GM18520 (cell line): ENCODE measurements at regions not wholly inside any gene's neighbourhood (a gene's known extent, or its start where the extent isn't known, plus 50 kb on each side); places are given as distances from the start of the nearest gene placed in this dataset.

Source experiments
- ATAC-seq: cut with Tn5 transposase; IDR thresholded peaks from one replicate; pipeline ENCODE4 v1.9.1; 2021; ENCODE audit not compliant: unreplicated experiment

DNA sequence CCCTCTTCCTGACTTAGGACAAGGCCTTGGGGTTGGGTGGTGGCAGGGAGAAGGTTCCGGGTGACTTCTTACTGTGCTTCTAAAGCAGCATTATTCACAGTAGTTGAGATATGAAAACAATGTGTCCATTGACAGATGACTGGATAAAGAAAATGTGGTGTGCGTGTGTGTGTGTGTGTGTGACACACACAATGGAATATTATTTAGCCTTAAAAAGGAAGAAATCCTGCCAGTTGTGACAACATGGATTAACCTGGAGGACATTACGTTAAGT is 128.1 kb upstream of the RASGRP1 start:
- ATAC-seq: no peak

DNA sequence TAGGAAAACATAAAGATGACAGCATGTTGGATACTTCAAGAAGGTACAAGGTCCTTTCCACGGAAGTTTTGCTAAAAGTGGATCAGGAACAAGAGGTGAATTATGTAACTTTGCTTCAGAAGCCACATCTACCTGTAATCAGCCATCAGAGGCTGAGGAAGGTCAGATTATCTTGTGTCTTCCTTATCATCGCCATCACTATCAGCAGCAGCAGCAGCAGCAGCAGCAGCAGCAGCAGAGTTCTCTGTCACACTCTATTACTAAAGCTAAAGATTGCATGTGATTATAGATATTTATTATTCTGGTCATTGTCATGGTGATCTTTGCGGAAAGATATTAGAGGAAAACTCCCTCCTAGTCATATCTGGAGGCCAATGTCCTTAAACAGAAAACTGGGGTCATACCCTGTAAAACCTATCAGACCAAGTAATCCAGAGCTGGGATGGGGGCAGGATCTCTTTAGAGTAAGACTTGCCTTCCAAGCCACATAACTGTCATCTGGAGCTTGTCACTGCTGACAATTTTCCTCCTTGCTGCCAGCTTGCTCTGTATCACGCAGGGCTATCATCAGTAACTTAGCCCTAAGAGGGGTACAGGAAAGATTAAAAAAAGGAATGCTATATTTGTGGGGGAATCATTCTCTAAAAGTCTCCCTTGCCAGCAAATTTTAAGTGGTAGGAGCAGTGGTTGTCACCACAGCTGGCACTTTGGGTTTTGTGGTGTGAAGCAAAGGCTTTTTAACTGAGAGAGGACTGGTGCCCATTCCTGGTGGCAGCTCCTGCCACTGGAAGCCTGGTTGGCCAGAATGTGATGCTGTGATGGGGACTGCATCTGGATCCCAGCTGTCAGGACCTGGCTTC is 130.9 kb upstream of the RASGRP1 start:
- ATAC-seq: no peak

DNA sequence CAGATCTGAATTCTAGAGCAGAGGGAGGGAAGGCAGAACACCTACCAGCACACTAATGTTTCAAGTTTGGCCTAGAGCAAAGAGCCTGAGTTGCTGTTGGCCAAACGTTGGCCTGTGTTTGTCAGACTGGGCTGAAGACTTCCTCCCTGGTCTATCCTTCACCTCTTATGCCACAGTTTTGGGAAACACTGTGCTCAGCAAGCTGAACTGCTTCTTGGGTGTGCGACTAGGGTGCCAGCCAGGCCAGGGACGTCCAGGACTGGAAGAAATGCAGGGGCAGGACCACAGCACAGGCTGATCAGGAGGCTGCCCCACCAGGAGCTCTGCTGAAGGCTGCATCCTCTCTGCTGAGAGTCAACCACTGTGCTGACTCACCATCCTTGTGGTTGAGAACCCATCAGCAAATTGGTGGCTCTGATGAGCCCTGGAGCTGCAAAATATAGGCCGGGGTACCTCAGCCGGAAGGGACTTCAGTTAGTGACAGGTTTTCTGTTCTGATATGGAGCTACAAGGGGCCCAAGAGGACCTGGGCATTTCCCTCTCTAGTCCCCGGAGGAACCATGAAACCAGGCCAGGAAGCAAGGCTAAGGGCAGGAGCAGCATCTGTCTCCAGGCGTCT is 131.6 kb upstream of the RASGRP1 start:
- peak; percentile 52 for ATAC-seq

DNA sequence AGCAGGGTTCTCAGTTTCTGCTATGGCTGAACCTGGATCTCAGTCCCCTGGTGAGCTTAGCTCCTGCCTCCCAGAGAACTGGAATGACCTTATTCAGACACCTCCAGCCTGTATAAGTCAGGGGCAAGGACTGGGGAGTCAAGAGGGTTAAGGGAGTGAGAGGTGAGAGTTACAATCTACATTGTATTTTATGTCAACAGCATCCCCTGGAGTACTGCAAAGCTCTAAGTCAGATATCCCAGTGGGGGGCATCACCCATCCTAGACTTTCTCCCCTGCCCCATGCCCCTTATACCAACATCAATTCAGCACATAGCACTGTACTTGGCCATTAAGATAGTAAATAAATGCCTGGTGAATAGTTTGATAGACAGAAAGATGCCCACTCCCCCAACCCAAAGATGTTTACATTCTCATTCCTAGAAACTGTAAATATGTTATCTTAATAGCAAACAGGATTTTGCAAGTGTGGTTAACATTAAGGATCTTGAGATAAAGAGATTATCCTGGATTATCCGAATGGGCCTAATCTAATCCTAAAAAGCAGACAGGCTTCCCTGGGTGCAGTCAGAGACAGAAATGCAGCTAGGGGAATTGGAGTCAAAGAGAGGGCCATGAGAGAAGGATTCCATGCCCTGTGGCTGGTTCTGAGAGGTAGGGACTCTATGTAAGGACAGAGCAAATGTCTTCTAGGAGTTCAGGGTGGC is 132.3 kb upstream of the RASGRP1 start:
- ATAC-seq: no peak

DNA sequence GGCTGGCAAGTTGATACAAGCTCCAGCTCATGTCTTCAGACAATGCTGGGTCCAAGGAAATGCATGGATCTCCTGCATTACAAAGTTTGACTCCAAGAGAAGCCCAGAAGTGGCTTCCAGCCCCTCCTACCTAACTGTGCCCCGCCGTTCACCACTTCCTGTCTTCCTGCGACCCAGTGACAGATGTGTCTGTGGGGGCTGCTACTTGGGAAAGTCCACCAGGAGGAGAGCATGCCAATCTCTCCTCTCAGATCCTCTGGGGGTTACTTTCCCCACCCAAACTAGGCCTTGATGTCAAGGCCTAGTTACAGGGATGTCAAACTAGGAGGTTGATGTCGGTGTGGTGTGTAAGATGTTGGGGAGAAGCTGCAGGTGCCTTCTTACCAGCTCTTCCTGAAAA is 133.6 kb upstream of the RASGRP1 start:
- ATAC-seq: no peak

DNA sequence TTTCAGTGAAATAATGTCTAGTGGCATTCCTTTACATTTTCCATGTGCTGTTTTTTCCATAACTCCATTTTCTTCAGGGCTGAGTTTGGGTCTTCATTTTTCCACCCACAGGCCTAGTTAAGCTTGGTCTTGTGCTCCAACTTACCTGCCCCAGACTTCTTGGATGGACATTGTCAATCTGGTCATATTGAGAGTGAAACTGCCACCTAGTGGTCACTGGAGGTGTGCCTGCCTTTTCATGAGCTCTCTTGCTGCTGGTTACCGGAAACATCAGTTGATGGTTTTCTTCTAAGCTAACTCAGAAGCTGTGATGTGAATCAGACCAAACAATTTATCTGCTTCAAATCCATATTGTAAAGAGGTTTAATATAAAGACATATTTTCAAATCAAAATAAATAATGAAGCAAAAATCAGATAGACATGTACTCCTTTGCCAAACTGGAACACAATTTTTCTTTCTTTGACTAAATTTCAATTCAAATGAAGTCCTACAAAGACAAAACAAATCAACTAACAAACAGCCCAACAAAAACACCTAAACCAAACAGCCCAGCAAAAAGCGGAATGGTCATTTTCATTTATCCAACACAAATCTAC is 135.1 kb upstream of the RASGRP1 start:
- peak; percentile 54 for ATAC-seq

DNA sequence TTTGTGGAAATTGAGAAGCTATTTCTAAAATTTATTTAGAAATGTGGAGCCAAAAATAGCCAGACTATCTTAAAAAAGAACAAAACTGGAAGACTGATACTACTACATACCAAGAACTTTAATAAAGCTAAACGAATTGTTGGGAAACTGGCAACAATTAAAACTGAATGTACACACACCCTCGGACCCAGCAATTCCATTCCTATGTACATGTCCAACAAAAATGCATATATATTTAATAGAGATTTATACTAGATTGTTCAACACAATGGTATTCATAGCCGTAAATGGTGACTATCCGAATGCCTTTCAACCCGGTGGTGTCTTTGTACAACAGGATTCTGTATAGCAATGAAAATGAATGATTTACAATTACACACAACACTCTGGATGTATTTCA is 136.5 kb upstream of the RASGRP1 start:
- ATAC-seq: no peak

DNA sequence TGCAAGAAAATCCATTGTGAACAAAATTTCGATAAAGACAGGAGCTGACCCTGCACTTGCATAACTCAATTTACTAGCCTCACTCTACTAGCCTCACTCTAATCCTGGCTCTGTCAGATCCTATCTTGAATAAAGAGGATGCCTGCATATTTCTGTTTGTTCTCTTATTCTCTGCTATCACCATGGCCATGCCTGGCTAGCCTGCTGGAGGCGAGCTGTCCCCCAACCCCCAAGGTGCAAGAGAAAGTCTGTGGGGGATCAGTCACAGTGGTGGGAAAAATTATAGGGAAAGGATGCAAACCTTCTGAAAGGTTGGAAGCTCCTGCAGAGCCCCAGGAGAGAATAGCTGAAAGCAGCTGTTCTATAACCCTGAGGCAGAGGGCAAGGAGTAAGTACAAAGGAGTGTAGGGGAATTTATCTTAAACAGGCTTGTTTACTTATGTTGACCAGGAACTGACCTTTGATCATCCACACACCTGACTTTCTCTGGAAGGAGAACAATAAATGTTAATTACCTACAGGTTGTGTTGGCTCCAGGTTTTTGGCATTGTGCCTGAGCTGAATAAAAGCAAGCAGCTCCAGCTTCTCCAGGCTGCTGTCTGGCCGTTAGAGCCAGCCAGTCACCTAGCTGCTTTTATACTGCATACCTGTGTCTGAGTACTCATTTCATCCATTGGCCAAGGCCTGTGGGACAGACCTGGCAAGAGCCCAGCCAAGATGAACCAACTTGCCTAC is 137.7 kb upstream of the RASGRP1 start:
- ATAC-seq: no peak

DNA sequence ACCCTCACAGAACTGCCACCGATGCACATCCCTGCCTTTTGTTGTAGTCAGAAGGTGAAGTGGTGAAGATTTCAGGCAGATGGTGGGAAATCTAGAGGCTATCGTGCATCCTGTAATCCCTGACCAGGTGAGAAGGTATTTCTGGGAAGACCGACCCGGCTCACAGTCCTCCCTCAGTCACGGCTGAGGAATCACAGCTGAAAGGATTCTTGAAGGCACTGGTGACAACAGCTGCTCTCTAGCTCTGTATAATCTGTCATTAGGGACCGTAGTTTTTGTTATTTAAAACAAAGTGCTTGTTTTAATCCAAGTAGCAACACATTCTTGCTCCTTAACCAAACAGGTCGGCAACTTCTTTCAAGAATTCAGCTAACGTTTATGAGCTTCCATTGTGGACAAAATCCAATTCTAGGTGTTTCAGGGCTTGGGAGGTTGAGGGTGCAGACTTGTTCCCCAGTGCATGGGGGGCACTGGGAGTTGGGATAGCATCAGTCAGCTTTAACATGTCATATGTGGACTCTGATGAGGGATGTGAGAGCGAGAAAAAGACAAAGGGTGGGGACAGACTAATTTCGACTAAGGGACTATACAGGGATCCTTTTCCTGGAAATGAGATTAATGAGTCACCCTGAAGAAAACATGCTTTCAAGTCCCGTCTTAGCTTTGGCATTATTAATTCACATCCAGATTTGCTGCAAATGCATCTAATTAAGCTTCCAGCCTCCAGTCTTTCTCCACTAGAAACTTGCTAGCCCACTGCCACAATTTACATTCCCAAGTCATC is 141.0 kb upstream of the RASGRP1 start:
- no peak for ATAC-seq

DNA sequence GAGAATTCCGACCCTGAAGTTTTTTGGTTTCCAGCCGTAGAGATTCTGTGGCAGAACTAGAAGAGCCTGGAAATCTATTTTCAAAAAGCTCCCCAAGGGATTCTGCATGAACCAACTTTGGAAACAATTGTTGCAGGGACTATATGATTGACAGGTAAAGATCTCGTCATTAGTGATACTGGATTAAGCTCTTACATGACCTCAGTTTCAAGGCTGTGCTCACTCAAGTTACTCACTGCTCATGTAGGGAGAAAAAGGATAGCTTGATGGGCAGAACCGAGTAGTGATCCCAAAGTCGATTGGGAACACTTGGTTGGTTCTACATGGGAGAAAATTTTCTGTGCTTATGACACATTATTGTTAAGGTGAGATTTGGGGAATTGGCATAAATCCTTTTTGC is 142.3 kb upstream of the RASGRP1 start:
- no peak for ATAC-seq

DNA sequence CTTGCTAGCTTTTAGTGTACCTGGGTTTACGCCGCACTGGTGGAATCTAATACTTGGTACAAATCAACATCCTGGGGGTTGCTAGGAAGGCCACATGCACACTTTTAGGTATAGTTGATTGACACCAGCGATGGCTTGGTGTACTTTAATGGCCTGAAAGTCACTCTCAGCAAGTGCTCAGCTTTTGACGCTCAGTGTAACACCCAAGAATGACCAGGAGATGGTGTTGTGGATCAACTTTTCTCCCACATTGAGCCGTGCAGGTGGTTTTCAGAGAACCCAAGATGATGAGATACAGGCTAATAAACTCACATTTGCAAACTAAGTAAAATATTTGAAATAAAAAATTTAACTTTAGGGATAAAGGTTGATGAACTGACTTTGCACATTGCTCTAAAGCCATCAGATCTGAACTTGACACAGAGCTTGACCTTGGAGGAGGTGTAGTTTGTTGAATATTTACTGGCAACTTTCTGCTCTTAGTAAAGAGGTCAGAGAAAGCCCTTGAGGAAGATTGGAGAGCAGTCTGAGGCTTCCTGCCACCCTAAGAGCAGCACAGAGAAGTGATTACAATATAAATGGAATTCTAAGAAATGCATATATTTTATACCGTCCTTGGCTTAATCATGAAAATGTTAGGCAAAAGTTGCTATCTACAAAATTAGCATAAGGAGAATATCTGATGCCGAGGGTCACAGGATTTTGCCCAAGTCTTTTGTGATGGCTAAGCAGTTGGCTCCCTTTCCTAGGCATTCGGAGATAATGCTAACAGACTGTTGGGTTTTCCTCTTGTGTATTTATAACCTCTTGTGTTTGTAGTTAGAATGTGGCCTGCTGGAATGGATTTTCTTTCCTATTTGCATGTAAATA is 143.4 kb upstream of the RASGRP1 start:
- peak; percentile 77 for ATAC-seq

DNA sequence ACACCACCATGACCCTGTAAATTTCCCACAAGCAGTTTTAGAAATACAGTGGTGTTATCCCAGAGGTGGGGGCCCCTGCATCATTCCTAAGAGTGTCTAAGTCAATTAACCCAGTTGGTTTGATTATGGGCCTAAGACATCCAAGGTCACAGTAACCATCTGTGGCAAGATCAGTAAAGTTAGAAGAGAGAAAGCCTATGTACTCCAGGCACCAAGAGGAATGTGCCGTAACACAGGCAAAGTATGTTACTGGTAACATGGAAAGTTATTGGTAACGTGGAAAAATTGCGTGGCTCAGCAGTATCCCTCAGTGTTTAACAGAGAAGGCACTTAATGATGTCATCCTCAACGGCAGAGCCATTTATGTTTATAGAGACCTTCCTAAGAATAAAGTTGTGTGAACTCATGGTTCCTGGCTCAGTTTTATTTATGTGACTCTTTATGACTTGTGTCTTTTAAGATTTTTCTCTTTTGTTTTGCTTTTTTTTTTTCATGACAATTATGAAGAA is 144.1 kb upstream of the RASGRP1 start:
- ATAC-seq: no peak

DNA sequence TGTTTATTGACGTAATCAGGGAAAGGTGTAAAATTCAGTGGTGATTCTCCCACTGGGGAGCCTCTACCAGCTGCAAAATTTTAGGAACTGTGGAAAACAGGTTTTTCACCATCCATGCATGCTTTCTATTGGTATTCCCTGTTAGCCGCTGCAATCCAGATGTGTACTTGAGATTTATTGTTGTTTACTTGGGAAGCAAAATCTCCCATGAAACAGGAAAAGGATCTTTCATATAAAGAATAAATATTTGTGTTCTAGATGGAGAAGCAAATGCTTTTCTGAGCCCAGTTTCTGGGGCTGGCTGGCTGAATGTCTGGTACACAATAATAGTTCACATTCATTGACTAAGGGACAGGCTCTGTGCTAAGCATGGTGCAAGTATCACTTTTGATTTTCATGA is 144.6 kb upstream of the RASGRP1 start:
- no peak for ATAC-seq

DNA sequence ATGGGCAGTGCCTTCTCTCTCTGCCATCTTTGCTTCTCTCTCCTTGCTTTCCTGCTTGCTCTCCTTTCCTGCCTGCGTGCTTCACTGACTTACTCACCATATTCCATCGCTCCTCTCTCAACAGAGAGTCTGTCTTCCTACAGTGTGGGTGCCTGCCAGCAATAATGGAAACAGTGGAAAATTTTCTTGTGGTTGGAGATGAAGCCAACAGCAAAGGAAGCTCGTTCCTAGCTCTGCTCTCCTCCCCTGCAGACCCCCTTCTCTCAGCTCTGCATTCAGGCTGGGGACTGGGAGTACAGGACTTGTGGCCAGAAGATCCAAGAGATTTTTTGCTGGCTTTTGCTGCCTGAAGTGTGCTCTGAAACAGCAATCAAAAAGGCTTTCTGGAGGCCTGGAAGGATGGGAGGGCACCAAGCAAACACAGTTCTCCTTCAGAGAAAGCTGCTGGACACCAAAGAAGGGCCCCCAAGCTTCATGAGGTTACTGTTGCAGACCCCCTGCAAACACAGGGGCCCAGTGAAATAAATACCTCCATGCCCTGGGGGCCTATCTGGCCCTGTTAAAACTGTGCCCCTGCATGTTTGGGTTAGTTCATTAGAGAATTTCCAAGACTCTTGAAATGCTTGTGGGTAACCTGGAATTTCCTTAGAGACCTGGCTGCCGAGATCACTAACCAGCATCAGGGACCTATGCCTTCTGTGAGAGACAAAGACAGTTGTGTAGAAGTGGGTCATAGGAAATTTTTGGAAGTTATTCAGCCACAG is 149.9 kb upstream of the RASGRP1 start:
- no peak for ATAC-seq

DNA sequence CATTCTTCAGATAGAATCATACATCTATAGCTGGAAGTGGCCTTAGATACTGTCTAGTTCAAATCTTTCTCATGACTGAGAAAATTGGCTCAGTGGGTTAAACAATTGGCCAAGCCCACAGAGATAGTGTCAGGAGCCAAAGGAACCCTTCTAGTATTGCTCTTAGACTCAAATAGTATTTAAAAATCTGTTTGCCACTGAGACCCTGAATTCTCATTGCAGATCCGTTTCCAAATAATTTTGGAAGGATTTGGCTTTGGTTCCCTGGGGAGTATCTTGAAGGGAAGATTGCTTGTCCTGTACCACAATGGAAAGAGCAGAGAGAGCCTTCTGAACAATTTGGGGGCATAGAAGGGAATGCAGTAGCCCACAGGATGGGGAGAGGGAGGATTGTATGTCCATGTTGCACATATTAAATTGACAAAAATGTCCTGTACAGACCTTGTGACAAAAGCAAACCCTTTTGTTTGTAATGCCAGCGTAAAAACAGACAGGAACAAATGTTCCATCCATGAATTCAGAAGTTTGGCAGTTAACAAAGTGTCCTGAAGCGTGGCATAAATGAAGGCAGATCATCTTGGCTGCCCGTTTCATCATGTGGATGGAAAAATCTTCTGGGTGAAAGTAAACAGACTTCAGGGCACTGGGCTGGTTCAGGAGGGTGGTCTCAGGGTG is 156.4 kb upstream of the RASGRP1 start:
- ATAC-seq: no peak

DNA sequence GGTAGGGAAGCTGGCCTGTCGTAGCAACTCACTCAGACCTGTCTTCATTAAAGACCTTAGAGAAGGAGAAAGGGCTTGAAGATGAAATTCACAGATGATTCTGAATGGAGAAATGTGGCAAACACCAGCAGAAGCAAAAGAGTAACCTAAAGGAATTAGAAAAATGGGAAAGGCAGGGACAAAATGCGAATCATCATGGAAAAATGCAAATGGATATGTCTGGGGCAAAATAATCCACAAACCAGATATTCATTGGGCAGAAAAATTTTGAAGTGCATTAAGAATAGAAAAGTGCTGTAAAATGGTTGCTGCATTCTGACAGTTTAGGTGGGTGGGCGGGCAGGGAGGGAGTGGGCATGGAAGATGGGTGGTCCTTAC is 156.9 kb upstream of the RASGRP1 start:
- ATAC-seq: no peak

DNA sequence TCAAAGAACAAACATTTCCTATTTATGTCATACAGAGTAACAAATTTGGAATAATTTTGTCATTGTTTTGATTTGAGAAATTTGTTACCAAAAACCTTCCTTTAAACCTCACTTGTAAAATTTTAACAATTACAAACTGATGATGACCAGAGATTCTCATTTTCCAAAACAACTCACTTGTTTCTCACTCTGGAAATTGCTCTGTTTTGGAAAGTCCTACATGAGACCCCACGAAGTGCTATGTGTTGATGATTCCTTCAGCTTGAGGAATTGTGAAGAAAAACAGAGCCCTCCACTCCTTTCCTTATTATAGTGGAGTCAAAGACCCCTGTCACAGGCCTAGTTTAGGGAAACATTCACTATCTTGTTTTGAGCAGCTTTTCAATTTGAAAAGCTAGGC is 157.6 kb upstream of the RASGRP1 start:
- no peak for ATAC-seq

DNA sequence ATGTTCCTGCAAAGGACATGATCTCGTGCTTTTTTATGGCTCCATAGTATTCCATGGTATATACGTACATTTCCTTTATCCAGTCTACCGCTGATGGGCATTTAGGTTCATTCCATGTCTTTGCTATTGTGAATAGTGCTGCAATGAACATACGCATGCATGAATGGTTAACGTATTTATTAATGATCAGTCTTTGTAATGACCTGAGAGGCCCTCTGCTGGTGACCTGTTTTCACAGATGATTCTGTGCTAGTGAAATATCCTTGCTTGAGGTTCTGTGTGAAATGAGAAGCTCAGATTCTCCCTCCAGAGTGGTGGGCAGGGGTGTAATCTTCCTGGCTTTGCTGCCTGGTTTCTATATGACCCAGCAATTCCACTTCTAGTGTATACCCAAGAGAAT is 160.2 kb upstream of the RASGRP1 start:
- ATAC-seq: no peak
